ENCODE measurements at regions not wholly inside any gene's neighbourhood (a gene's known extent, or its start where the extent isn't known, plus 50 kb on each side); places are given as distances from the start of the nearest gene placed in this dataset.
A peak's percentile ranks its signal among the peaks of the same experiment; 100 is the strongest.
"Not testable (repeated sequence)": the region's sequence is repeated elsewhere in the genome, so short reads cannot be mapped to it uniquely, and the experiment has no call there.

DNA sequence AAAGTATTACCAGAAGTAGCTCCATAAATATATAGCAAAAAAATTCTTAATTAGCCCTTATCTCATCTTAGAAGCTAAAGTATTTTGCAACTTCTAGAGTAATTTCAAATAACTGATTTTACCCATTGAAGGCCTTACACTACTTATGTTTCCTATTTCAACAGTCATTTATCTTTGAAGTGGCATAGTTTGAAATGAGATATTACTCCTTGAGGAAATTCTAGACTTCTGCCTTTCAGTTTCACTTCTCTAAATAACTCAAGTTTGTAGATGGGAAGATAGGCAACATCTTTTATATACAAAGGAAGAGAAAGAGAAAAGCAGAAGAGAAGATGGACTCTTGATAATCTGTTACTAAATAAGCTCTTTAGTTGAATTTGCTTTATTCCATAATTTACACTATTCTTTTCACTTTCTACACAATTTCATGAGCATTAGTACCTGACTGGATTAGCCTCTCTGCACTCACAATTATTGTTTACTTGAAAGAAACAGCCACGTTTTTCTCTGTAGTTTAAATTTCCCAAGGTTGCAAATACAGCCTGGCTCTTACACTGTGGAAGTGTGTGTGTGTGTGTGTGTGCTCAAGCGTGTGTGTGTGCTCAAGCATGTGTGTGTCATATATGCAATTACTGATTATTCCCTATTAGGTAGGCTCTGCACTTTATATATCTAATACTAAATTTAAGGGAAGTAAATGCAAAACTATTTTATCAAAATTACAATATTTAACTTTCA lies 60.6 kb upstream of the EMB start:
- no peak for DNase-seq

DNA sequence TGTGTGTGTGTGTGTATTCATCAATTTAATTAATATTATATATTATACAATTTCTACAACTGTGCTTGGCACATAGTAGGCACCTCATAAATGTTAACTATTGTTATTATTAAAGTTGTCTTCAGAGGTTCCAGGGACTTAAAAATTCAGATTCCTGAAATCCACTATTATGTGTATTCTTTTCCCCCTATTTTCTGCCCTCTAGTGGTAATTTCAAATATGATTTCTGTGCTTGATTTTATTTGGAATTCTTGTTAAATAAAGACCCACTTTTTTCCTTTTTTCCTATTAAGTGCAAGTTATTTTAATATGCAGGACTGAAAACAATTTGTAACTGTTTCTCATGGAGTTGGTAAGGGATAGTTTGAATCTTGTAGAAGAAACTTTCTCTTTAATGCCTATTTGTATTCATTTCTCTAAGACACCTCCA lies 72.0 kb upstream of the EMB start:
- DNase-seq = not testable (repeated sequence)

DNA sequence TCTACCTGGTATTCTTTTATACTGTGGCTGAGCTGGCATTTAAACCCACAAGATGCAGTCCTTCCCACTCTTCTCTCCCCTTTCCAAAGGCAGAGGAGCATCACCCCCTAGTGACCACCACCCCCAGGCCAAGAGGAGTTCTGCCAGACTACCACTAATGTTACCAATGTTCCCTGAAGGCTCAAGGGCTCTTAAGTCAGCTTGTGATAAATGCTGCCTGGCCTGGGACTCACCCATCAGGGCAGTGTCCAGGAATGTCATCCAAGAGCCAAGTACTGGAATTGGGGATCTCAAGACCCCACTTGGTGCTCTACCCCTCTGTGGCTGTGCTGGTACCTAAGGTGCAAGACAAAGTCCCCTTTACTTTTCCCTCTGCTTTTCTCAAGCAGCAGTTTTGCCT lies 80.0 kb upstream of the EMB start:
- DNase-seq = not testable (repeated sequence)

DNA sequence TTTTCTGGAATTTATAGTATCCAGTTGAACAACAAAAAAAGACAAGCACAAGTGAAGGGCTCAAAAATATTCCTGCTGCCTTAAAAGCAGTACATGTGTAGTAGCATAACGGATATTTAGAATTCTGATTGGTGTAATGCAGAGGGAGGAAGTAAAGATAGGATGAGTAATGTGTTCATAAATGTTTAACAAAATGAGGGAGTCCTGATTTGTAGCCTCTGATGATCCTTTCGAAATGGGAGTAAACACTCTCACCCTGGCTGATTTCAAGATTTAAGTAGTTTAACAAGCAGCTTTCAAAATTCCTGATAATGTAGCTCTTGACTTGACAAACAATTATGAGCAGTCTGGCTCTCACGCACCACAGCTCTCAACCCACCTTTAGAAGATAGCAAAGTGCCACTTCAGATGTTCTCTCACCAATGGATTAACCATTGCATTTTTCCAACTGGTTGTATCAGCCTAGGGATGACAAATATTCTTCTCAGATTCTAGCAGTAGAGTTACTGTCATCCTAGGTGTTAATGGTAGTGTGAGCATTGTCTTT lies 86.5 kb upstream of the EMB start:
- DNase-seq = not testable (repeated sequence)

DNA sequence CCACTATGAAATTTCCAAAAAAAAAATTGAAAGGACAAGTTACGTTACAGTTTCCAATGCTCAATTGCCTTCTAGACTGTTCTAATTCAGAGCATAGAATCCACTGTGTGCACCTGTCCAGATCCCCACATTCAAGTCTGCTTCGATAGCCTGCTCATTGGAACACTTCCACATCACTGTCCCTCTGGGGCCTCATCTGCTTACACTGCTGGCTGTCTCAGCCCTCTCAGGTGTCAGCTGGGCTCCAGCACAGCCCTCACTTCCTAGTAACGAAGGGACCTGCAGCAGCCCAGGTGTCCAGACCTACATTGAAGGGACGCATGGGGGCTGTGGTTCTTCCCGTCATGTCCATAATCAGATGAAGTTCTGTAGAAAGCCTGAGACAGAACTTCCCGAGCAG lies 94.3 kb upstream of the EMB start:
- DNase-seq = no peak

DNA sequence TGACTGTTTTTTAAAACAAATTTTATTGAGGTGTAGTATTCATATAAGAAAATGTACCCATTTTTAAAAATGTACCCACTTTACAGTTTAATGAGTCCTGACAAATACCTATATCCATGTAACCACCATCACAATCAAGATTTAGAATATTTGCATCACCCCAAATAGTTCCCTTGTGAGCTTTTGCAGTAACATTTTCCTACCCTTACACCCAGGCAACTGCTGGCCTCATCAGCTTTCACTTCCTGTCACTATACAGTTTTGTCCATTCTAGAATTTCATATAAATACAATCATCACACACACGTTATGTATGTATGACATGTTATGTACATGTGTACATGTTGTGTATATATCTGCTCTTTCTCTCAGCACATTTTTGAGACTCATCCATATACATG lies 96.4 kb upstream of the EMB start:
- DNase-seq = not testable (repeated sequence)

DNA sequence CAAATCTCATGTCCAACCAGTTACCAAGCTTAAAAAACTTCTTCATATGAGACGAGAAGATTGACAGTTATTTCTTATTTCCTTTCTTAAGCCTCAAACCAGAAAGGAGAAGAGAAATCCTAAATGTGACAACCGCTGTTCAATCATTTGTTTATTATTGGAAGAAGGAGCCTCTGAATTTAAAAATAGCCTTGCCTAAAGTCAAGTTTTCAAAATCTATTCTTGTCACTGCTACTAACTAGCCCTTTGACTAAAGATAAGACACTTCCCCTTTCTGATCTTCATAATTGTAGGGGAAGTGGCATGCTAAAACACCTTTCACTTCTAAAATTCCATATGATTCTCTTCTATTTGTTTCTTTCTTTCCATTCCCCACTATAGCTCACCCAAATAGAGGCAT lies 106.2 kb upstream of the EMB start:
- DNase-seq = peak; percentile 8

DNA sequence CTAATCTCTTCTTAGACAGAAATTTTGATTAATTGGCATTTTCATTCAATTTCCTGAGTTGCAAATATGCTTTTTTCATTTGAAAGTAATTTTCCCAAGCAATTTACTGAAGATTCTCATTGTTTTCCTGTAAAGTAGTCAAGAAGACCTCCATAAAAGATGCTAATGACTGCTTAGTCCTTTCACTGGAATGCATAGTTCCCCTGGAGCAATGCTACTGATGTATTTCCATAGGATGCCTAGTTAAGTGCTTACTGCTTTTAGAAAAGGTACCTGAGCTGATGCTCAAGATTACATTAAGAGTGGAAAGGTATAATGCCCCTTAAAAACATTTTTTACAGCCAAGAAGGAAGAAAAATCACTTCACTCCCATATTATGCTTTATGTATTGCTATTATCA lies 109.2 kb upstream of the EMB start:
- DNase-seq = no peak

DNA sequence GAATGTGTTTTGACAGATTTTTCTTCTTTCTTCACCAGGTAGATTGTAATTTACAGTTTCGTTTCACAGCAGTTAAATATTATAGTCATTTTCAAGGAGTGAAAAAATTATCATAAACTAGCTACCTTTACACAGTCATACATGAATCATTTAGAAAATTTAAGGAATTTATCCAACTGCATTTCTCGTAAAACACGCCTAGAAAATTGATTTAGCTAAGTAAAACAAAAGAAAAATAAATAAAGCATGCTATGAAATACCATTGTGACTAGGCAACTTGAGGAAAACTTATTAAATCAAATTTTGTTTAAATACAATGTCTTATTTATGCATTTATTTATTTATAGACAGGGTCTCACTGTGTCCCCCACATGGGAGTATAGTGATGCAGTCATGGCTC lies 109.9 kb upstream of the EMB start:
- DNase-seq = no peak

DNA sequence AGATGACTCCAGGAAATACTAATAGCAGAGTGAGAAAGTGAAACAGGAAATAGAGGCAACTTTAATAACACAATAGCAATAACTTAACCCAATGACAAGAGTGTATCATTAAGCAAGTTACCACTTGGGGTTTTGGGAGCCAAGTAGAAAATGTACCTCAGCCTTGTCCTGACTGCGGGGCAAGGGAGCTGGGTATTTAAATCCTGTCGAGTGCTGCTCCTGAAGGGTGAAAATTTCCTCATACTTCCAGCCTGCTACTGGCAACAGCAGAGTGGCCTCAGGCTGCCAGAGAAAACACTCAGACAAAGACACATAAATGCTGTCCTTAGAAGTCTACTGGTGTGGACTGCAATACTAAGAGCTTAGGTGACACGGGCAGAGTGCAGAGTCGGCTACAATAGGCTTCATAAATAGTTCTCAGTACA lies 112.5 kb upstream of the EMB start:
- no peak for DNase-seq

- not testable (repeated sequence) for DNase-seq
Observed at GRCh38 chr5:50558640-50559039, 107.8 kb upstream of the PARP8 start.

DNA sequence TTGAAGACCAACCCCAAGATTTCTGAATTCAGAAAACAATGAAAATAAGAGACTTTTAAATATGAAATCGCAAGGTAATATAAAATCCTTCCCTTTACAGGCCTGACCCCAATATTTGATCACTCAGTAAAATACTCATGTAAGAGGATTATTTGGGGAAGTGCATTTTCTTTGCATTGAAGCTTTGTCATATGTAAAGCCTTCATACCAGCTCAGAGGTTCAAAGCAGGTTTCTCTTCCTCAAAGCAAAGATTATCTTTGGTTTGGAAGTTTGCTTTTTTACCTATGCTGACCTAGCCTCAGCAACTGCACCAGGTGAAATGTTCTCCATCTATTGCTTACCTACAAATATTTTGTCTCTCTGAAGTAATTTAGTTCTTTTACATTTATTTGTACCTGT lies 106.5 kb upstream of the PARP8 start:
- no peak for DNase-seq

- no peak for DNase-seq
Observed at GRCh38 chr5:50562694-50563093, 103.7 kb upstream of the PARP8 start.

- no peak for DNase-seq
Observed at GRCh38 chr5:50564079-50564478, 102.4 kb upstream of the PARP8 start.

- DNase-seq = no peak
Observed at GRCh38 chr5:50564558-50564957, 101.9 kb upstream of the PARP8 start.

GRCh38 chr5:50574121-50574520 lies 92.3 kb upstream of the PARP8 start:
- DNase-seq = no peak

- DNase-seq = no peak
Observed at GRCh38 chr5:50575740-50576139, 90.7 kb upstream of the PARP8 start.

- no peak for DNase-seq
Observed at GRCh38 chr5:50576265-50576664, 90.2 kb upstream of the PARP8 start.

DNA sequence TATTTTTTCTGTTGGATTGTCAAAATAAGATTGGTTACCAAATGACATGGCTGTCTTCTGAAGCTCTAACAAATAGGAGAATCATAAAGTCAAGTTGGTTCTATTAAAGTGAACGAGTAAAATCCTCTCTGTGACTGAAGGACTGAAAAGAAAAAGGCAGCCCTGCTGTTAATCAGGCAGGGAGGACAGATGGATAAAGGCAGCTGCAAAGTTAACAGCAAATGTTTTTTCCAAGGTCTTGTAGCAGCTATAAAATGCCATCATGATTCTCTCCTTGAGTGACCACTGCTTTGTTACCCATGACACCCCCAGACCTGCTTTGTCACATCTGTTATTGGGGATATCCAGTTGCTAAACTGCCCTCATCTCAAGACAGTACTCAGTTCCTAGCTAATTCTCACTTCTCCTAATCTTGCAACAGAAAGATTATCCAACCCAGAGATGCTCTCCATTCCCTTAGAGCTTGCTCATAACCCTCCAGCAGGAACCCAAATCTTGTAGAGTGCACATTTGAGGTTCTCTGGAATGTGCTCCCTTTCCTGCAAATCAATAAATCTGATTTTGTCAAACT lies 89.7 kb upstream of the PARP8 start:
- no peak for DNase-seq

DNA sequence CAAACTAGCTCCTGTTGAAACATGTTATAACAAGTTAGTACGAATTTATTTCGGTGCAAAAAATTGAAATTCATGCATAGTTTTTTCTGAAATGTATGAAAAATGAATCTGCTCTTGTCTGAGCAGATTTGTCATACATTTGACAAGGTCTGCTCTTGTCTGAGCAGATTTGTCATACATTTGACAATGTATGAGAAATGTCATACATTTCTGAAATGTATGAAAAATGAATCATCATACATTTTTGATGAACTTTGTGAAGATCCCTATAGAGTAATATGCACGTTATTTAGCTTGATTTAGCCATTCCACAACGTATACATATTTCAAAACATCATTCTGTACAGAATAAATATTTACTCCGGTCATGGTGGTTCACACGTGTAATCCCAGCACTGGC lies 85.9 kb upstream of the PARP8 start:
- DNase-seq = no peak

DNA sequence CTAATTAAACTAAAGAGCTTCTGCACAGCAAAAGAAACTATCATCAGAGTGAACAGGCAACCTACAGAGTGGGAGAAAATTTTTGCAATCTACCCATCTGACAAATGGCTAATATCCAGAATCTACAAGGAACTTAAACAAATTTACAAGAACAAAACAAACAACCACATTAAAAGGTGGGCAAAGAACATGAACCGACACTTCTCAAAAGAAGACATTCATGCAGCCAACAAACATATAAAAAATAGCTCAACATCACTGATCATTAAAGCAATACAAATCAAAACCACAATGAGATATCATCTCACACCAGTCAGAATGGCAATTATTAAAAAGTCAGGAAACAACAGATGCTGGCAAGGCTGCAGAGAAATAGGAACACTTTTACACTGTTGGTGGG lies 84.6 kb upstream of the PARP8 start:
- not testable (repeated sequence) for DNase-seq

- no peak for DNase-seq
Observed at GRCh38 chr5:50582699-50583098, 83.7 kb upstream of the PARP8 start.

- DNase-seq = no peak
Observed at GRCh38 chr5:50583621-50584020, 82.8 kb upstream of the PARP8 start.

GRCh38 chr5:50588471-50588870 lies 78.0 kb upstream of the PARP8 start:
- not testable (repeated sequence) for DNase-seq
